HL-60 (cell line): ENCODE measurements at regions not wholly inside any gene's neighbourhood (a gene's known extent, or its start where the extent isn't known, plus 50 kb on each side); places are given as distances from the start of the nearest gene placed in this dataset.

Source experiments
- POLR2AphosphoS5 ChIP-seq: IDR thresholded peaks from 2 replicates; pipeline ENCODE4 v1.6.1; 2012; ENCODE audit warnings: low read depth
- TF ChIP-seq, protein P1 (sequence below): IDR thresholded peaks from one replicate; pipeline ENCODE4 v1.5.1; 2011; ENCODE audit warnings: low read length, control low read depth, inconsistent platforms; ENCODE audit not compliant: insufficient read depth
- TF ChIP-seq, protein P2 (sequence below): IDR thresholded peaks from 2 replicates; pipeline ENCODE4 v1.6.1; 2012; ENCODE audit warnings: low read depth; ENCODE audit not compliant: insufficient replicate concordance

DNA sequence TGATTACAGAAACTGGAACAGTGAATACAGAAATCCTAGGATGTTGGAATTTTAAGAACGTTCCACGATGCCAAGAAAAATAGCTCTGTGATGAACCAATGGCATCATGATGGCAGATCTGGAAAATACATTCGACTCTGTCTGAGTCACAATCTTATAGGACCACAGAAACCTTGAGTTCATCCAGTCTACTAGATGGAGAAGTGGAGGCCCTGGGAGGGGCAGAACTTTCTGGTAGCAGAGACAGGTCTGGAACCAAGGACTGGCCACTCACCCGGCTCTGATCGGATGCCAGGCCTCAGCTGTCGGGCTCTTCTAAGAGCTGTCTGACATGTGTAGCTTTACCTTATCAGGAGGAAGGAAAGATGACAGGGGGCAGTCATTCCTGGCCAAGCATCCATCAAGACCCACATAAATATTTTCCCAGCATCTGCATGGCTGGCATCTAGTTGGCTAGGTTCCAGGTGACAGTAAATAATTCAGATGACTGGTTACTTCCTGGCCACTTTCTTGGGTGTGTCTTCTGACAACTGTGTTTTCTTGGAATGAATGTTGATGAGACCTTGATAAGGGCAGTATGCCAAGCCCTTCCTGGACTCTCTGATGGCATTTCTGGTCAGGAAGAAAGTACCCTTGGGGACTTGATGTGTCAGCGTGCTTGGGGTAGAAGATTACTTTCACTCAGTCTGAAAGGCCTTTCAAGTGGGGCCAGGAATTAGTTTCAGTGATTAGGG, 72.6 kb upstream of the TRABD2B start:
- TF ChIP-seq, protein P1, sequence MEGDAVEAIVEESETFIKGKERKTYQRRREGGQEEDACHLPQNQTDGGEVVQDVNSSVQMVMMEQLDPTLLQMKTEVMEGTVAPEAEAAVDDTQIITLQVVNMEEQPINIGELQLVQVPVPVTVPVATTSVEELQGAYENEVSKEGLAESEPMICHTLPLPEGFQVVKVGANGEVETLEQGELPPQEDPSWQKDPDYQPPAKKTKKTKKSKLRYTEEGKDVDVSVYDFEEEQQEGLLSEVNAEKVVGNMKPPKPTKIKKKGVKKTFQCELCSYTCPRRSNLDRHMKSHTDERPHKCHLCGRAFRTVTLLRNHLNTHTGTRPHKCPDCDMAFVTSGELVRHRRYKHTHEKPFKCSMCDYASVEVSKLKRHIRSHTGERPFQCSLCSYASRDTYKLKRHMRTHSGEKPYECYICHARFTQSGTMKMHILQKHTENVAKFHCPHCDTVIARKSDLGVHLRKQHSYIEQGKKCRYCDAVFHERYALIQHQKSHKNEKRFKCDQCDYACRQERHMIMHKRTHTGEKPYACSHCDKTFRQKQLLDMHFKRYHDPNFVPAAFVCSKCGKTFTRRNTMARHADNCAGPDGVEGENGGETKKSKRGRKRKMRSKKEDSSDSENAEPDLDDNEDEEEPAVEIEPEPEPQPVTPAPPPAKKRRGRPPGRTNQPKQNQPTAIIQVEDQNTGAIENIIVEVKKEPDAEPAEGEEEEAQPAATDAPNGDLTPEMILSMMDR = no peak
- TF ChIP-seq POLR2AphosphoS5 = no peak
- TF ChIP-seq, protein P2, sequence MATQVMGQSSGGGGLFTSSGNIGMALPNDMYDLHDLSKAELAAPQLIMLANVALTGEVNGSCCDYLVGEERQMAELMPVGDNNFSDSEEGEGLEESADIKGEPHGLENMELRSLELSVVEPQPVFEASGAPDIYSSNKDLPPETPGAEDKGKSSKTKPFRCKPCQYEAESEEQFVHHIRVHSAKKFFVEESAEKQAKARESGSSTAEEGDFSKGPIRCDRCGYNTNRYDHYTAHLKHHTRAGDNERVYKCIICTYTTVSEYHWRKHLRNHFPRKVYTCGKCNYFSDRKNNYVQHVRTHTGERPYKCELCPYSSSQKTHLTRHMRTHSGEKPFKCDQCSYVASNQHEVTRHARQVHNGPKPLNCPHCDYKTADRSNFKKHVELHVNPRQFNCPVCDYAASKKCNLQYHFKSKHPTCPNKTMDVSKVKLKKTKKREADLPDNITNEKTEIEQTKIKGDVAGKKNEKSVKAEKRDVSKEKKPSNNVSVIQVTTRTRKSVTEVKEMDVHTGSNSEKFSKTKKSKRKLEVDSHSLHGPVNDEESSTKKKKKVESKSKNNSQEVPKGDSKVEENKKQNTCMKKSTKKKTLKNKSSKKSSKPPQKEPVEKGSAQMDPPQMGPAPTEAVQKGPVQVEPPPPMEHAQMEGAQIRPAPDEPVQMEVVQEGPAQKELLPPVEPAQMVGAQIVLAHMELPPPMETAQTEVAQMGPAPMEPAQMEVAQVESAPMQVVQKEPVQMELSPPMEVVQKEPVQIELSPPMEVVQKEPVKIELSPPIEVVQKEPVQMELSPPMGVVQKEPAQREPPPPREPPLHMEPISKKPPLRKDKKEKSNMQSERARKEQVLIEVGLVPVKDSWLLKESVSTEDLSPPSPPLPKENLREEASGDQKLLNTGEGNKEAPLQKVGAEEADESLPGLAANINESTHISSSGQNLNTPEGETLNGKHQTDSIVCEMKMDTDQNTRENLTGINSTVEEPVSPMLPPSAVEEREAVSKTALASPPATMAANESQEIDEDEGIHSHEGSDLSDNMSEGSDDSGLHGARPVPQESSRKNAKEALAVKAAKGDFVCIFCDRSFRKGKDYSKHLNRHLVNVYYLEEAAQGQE = no peak
